Keratinocyte (primary cell): ENCODE measurements at regions not wholly inside any gene's neighbourhood (a gene's known extent, or its start where the extent isn't known, plus 50 kb on each side); places are given as distances from the start of the nearest gene placed in this dataset.
"Not testable (repeated sequence)": the region's sequence is repeated elsewhere in the genome, so short reads cannot be mapped to it uniquely, and the experiment has no call there.

ENCODE experiments used
- CTCF ChIP-seq, 3 experiments: IDR thresholded peaks in 1 of 3; conservative IDR thresholded peaks in 1 of 3; optimal IDR thresholded peaks in 1 of 3; 2 replicates in 2 of 3; 3 replicates in 1 of 3; pipeline versions ENCODE3 to v1.5.1; 2011; ENCODE audit warnings: low read length in 3 of 3, mild to moderate bottlenecking in 3 of 3, moderate library complexity in 2 of 3, control low read depth in 1 of 3, inconsistent platforms in 1 of 3; ENCODE audit not compliant: insufficient read depth in 2 of 3; ENCODE audit errors: extremely low read depth in 1 of 3
- EZH2 ChIP-seq: IDR thresholded peaks from one replicate; pipeline ENCODE4 v1.6.1; 2012; ENCODE audit warnings: inconsistent platforms, mild to moderate bottlenecking, low read length, moderate library complexity

DNA sequence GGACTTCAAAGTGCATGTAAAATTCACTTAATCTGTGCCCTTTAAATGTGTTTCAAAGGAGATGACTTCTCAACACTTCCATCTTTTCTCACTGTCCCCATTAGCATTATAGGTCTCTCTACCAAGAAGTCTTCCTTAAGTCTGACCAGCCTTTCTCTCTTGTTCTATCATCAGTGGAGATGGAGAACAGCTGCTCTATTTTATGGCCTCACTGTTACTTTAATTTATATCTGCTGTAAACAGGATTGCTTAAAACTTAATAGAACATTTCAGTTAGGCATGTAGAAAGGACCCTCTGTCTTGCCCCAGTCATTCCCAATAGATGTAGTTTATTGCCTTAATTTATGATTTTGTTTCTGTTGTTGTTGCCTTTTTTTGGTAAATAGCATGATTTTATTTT, 86.0 kb upstream of the CDC42EP3 start:
- not testable (repeated sequence) for TF ChIP-seq EZH2; CTCF (optimal IDR thresholded peaks at IDR 0.05 in 1 of 3, IDR thresholded peaks at IDR 0.05 in 1 of 3, conservative IDR thresholded peaks at IDR 0.05 in 1 of 3; ENCODE audit: extremely low read depth in 1 of 3, insufficient read depth in 2 of 3, low read length in 3 of 3)
